ENCODE measurements at regions not wholly inside any gene's neighbourhood (a gene's known extent, or its start where the extent isn't known, plus 50 kb on each side); places are given as distances from the start of the nearest gene placed in this dataset.
"Not testable (repeated sequence)": the region's sequence is repeated elsewhere in the genome, so short reads cannot be mapped to it uniquely, and the experiment has no call there.

GRCh38 chr16:52657924-52658323, 111.0 kb upstream of the TOX3 start:
- DNase-seq (ENCODE audit: low spot score) = no peak
- TF ChIP-seq CTCF (IDR thresholded peaks at IDR 0.05; ENCODE audit: extremely low read depth, missing control alignments) = no peak

- not testable (repeated sequence) for DNase-seq (ENCODE audit: low spot score)
These were observed 109.0 kb upstream of the TOX3 start for GRCh38 chr16:52655916-52656315.

- not testable (repeated sequence) for DNase-seq (ENCODE audit: low spot score)
These were observed 108.2 kb upstream of the TOX3 start for GRCh38 chr16:52655156-52655555.

- DNase-seq (ENCODE audit: low spot score) = no peak
- TF ChIP-seq CTCF (IDR thresholded peaks at IDR 0.05; ENCODE audit: extremely low read depth, missing control alignments) = no peak
These were observed 105.1 kb upstream of the TOX3 start for GRCh38 chr16:52652033-52652432.

- no peak for TF ChIP-seq CTCF (IDR thresholded peaks at IDR 0.05; ENCODE audit: extremely low read depth, missing control alignments)
- DNase-seq (ENCODE audit: low spot score) = no peak
These were observed 103.8 kb upstream of the TOX3 start for GRCh38 chr16:52650789-52651188.

- no peak for TF ChIP-seq CTCF (IDR thresholded peaks at IDR 0.05; ENCODE audit: extremely low read depth, missing control alignments)
- DNase-seq (ENCODE audit: low spot score) = no peak
These were observed 103.4 kb upstream of the TOX3 start for GRCh38 chr16:52650318-52650717.

GRCh38 chr16:52649870-52650269, 102.9 kb upstream of the TOX3 start:
- TF ChIP-seq CTCF (IDR thresholded peaks at IDR 0.05; ENCODE audit: extremely low read depth, missing control alignments) = no peak
- DNase-seq (ENCODE audit: low spot score) = no peak

- no peak for DNase-seq (ENCODE audit: low spot score)
- no peak for TF ChIP-seq CTCF (IDR thresholded peaks at IDR 0.05; ENCODE audit: extremely low read depth, missing control alignments)
These were observed 100.6 kb upstream of the TOX3 start for GRCh38 chr16:52647588-52647987.

GRCh38 chr16:52643006-52643405, 96.1 kb upstream of the TOX3 start:
- no peak for DNase-seq (ENCODE audit: low spot score)

More at GRCh38 chr16:52643006-52643405, 96.1 kb upstream of the TOX3 start:
- TF ChIP-seq CTCF (IDR thresholded peaks at IDR 0.05; ENCODE audit: extremely low read depth, missing control alignments) = no peak

Measured in GM20000 (cell line).